ENCODE measurements at regions not wholly inside any gene's neighbourhood (a gene's known extent, or its start where the extent isn't known, plus 50 kb on each side); places are given as distances from the start of the nearest gene placed in this dataset.

- TF ChIP-seq ETS1 (IDR thresholded peaks at IDR 0.05) = no peak
- no peak for TF ChIP-seq POLR2AphosphoS5 (IDR thresholded peaks at IDR 0.05; ENCODE audit: low read depth)
- TF ChIP-seq CTCF (conservative IDR thresholded peaks at IDR 0.05; ENCODE audit: low read depth in 2 of 2) = no peak
- TF ChIP-seq ZNF114 (CRISPR knock-in tag; IDR thresholded peaks at IDR 0.05) = no peak
- no peak for TF ChIP-seq STAT1 (IDR thresholded peaks at IDR 0.05; ENCODE audit: unreplicated experiment)
These were observed 116.9 kb downstream of the TRIM29 start (continued) for GRCh38 chr11:120020981-120021380.

- Histone ChIP-seq H3K4me3 (no peak overlapping the region), H2AFZ (no peak overlapping the region), H3K4me1 (ENCODE audit: insufficient read depth) (peaks cover 19% of the 10 kb centered on the region), H3K27ac (ENCODE audit: low read depth) (no peak overlapping the region), H3K79me2 (replicated peaks; ENCODE audit: insufficient read depth) (no peaks in the 10 kb centered on the region), H3K36me3 (ENCODE audit: insufficient read depth) (no peaks in the 10 kb centered on the region), H3K4me2 (no peak overlapping the region), H3F3A (replicated peaks; ENCODE audit: low read depth) (no peaks in the 10 kb centered on the region), H3K27me3 (ENCODE audit: insufficient read depth) (no peaks in the 10 kb centered on the region), H3K9me2 (ENCODE audit: insufficient read depth) (0 out of 2 replicates have a peak, but pooled peaks cover 5% of the 10 kb centered on the region), H4K20me1 (replicated peaks; ENCODE audit: insufficient read depth) (no peaks in the 10 kb centered on the region)
- H3K27me3 Mint-ChIP-seq (ENCODE audit: insufficient read depth, low read depth, poor library complexity) = peaks cover 2% of the 10 kb centered on the region
- TF ChIP-seq CREB1 (CRISPR knock-in tag; IDR thresholded peaks at IDR 0.05; ENCODE audit: low read depth) = no peak
- H3K27ac Mint-ChIP-seq = no peak overlapping the region
- no peaks in the 10 kb centered on the region for H3K9me3 Mint-ChIP-seq
- no peak for DNase-seq (ENCODE audit: low spot score)
- peaks cover 37% of the 10 kb centered on the region for H3K4me1 Mint-ChIP-seq
- ATAC-seq = no peak
- no peaks in the 10 kb centered on the region for H3K36me3 Mint-ChIP-seq (ENCODE audit: low read depth)
- H3K4me3 Mint-ChIP-seq = no peak overlapping the region
These were observed 117.4 kb downstream of the TRIM29 start for GRCh38 chr11:120020486-120020885.

GRCh38 chr11:120019191-120019590 is 118.7 kb downstream of the TRIM29 start:
- H3K36me3 ChIP-seq (ENCODE audit: insufficient read depth) = no peaks in the 10 kb centered on the region
- 0 out of 2 replicates have a peak, but pooled peaks cover 5% of the 10 kb centered on the region for H3K9me2 ChIP-seq (ENCODE audit: insufficient read depth)
- no peak overlapping the region for H3K4me2 ChIP-seq
- Mint-ChIP-seq H3K27ac (no peak overlapping the region), H3K27me3 (ENCODE audit: insufficient read depth, low read depth, poor library complexity) (peaks cover 4% of the 10 kb centered on the region), H3K4me3 (no peak overlapping the region), H3K36me3 (ENCODE audit: low read depth) (no peaks in the 10 kb centered on the region), H3K4me1 (peaks cover 39% of the 10 kb centered on the region), H3K9me3 (no peaks in the 10 kb centered on the region)
- H4K20me1 ChIP-seq (replicated peaks; ENCODE audit: insufficient read depth) = no peaks in the 10 kb centered on the region
- H2AFZ ChIP-seq = no peak overlapping the region
- H3K27ac ChIP-seq (ENCODE audit: low read depth) = no peak overlapping the region
- H3K27me3 ChIP-seq (ENCODE audit: insufficient read depth) = no peaks in the 10 kb centered on the region
- TF ChIP-seq JUNB (IDR thresholded peaks at IDR 0.05; ENCODE audit: unreplicated experiment) (no peak), CREB1 (CRISPR knock-in tag; IDR thresholded peaks at IDR 0.05; ENCODE audit: low read depth) (no peak), ZNF114 (CRISPR knock-in tag; IDR thresholded peaks at IDR 0.05) (no peak), ETS1 (IDR thresholded peaks at IDR 0.05) (no peak), EZH2phosphoT487 (IDR thresholded peaks at IDR 0.05; ENCODE audit: unreplicated experiment) (no peak), CTCF (conservative IDR thresholded peaks at IDR 0.05; ENCODE audit: low read depth in 2 of 2) (no peak), POLR2AphosphoS5 (IDR thresholded peaks at IDR 0.05; ENCODE audit: low read depth) (no peak), ZNF331 (CRISPR knock-in tag; IDR thresholded peaks at IDR 0.05; ENCODE audit: low read depth) (no peak), REST (IDR thresholded peaks at IDR 0.05; ENCODE audit: unreplicated experiment) (no peak), NANOG (IDR thresholded peaks at IDR 0.05; ENCODE audit: borderline replicate concordance) (no peak), STAT1 (IDR thresholded peaks at IDR 0.05; ENCODE audit: unreplicated experiment) (no peak)
- H3K4me1 ChIP-seq (ENCODE audit: insufficient read depth) = peaks cover 16% of the 10 kb centered on the region
- no peak overlapping the region for H3K4me3 ChIP-seq
- ATAC-seq (no peak), DNase-seq (ENCODE audit: low spot score) (no peak)
- no peaks in the 10 kb centered on the region for H3K79me2 ChIP-seq (replicated peaks; ENCODE audit: insufficient read depth)
- no peaks in the 10 kb centered on the region for H3F3A ChIP-seq (replicated peaks; ENCODE audit: low read depth)
